HG02970 (cell line): ENCODE measurements at regions not wholly inside any gene's neighbourhood (a gene's known extent, or its start where the extent isn't known, plus 50 kb on each side); places are given as distances from the start of the nearest gene placed in this dataset.

Experiments used
- ATAC-seq: cut with Tn5 transposase; IDR thresholded peaks from one replicate; pipeline ENCODE4 v1.9.1; 2021; ENCODE audit warnings: mild to moderate bottlenecking, moderate library complexity, moderate number of reproducible peaks; ENCODE audit not compliant: unreplicated experiment, low FRiP score

DNA sequence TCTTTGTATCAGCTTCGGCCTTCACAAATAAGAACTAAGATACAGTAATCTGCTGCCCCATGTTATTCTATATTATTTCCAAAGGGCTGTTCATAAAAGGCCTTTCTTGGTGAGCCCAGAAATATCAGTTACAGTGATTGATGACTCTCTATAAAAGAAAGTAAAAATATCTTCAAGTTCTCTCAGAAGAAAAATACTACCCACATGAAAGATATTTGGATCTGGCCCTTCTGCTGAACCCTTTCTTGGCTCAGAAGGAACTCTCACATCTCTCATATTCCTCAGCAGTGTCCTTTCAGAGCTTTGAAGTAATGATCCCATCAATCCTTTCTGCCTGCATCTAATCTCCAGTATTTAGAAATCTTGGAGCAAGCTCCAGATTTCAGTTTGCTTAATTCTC, 76.3 kb upstream of the SLITRK1 start:
- no peak for ATAC-seq

DNA sequence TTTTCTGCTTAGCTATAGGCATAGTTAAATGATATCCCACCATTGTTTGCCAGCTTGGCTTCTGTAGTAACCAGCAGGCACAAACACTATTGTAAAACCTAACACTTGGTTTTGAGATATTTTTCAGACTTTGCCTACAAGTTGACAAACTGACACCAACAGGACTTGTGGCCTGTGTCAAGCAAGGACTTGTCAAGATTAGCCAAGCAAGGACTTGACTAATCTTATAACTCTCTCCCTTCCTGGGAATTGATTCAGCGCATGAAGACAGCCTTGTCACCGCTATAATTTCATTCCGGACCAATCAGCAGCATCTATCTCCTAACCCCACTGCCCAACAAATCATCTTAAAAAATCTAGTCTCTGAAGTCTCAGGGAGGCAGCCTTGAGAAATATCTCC, 72.7 kb upstream of the SLITRK1 start:
- ATAC-seq = no peak

DNA sequence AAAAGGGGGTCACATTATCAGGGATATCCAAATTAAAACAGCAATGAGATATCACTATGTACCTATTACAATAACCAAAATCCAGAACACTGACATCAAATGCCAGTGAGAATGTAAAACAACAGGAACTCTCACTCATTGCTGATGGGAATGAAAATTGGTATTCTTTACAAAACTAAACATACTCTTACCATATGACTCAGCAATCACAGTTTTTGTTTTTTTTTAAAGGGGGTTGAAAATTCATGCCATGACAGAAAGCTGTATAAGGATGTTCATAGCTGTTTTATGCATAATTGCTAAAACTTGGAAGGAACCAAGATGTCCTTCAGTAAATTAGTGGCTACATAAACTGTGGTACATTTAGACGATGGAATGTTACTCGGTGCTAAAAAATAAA, 71.6 kb upstream of the SLITRK1 start:
- ATAC-seq = no peak

DNA sequence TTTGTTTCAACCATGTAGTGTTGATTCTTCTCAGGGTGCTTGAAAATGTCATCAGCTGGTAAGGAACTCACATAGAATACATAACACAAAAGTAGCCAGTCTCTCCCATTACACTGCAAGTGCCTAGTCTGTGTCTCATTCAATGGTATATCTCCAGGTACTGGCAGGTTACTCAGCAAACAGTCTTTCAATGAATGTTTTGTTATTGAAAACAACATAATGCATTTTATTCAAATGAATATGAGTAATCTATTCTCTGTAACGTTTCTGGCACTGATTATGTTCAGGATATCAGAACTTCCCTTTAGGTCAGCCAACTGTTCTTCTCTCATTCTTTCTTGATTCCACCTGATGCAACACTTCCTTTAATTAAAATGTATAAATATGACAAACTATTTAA, 68.0 kb upstream of the SLITRK1 start:
- no peak for ATAC-seq

DNA sequence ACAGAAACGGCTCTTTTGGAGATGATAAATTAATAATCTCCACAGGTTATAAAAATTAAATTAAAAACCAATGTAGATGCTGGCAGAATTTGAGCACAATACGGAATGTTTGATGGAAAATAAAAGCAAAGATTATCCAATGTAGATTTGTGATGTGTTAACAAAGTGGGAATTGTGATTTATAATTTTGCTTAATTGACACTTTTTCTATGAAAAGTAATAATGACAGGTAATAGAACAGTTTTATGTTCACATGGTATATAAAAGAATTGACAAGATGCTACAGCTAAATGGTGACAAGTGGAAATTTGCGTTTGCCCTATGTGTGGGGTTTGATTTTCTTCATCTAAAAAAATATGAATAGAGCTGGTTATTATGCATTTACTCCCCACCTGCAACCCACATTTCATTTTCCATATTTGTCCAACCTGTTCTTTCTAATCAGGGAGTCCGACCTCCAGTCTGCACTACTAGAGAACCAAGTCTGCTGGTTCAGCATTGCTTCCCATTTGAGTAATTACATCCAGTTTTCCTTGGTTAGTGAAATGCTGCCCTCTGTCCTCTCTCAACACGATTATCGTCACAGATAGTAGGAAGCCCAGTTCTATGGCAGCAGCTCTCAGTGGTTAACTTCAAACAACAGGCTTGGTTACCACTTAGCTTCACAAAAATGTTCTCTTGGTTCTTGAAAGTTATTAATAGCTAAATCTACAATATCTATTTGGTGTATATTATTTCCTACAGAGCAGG, 61.4 kb upstream of the SLITRK1 start:
- ATAC-seq = no peak

DNA sequence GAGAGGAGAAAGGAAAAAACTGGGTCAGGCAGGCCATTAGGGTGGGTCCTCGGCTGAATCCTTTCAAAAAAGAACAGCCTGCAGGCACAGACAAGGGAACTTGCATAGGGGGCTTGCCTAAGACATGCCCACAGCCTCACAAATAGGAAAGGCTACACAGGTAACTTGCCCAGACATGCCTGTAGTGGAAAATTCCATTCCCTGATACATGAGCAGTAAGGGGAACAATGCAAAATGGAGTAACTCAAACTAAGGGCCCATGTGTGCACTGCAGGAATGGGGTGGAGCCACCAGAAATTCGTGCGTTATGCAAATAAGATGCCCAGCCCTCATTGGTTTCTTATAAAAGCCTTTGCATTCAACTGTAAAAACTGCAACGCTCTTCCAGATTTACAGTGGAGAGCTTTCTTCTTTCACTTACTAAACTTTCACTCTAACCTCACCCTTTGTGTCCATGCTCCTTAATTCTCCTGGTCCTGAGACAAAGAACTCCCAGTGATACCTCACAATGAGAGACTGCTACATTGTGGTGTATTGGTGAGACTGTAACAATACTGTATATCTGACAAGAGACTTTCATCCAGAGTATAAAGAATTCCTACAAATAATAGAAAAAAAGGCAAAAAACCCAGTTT, 59.5 kb upstream of the SLITRK1 start:
- no peak for ATAC-seq

DNA sequence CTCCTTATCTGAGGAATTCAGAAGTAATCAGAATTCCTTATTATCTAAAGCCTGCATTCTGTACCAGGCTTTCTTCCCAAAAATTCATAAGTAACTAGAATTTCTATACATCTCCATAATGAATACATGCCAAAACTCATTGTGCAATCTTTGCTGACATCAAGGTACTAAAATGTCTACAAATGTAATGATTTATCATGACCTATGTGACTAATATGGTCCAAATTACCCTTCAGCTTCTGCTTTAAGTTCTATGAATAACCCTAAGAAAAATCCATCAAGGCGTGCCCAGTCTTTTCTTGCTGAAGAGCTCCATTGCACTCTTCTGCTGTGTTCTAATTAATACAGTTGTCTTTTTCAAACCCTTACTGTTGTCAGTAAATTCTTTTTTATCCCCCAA, 58.5 kb upstream of the SLITRK1 start:
- no peak for ATAC-seq

DNA sequence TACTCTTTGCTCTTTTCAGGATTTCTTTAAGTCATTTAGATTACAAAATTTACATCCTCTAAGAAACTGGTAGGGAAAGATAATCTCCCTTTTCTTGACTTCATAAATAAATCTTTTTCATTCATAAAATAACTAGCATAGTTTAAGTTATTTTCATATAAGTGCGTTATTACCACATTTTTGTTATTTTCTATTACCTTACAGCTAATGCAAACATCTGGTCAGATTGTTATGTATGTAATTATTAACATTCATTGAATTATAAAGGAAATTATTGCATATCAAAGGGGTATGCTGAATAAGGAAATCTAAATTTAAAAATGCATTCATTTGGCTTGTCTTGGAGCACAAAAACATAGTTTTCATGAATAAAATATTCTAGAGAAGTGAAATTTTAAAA, 55.3 kb upstream of the SLITRK1 start:
- no peak for ATAC-seq

DNA sequence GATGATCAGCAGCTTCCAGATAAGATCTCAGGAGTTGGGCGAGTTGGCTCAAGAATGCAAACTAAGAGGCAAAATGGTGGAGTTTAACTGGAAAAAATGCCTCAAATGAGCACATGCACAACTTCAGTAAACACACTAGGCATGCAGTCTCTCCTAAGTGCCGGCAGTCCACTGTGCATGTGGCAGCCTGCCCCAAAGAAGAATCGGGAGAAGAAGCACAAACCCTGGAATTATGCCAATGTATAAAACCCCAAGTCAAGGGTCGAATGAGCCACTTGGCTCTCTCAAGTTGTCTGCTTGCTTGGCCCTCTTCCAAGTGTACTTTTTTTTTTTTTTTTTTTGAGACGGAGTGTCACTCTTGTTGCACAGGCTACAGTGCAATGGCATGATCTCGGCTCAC, 53.3 kb upstream of the SLITRK1 start:
- no peak for ATAC-seq
